PC-9 (cell line): ENCODE measurements at regions not wholly inside any gene's neighbourhood (a gene's known extent, or its start where the extent isn't known, plus 50 kb on each side); places are given as distances from the start of the nearest gene placed in this dataset.

Source experiments
- BruUV-seq: library from RNA; stranded (reverse); fragments of 400-500 nt; replicated peaks from 2 replicates; lab custom pipeline; 2021; lab: Mats Ljungman, UMichigan
- CTCF ChIA-PET: fragments of 300-600 bp; sonication (Branson Sonifier 250); formaldehyde crosslinking; loops from one replicate; lab custom pipeline; 2022; ENCODE audit warnings: antibody characterized with exemption; lab: Charles Lee
- POLR2A ChIA-PET: fragments of 300-600 bp; sonication (Branson Sonifier 250); formaldehyde crosslinking; loops from one replicate; lab custom pipeline; 2022; ENCODE audit warnings: antibody characterized with exemption; ENCODE audit not compliant: unreplicated experiment; lab: Charles Lee
- DNase-seq, 2 experiments: peaks; one replicate each; pipeline versions ENCODE4 v3.0.0 to v3.0.0-alpha.2; 2015 to 2022; ENCODE audit warnings: mixed read lengths in 1 of 2
- H2AFZ ChIP-seq: fragments of 200-600 bp; sonication (generic); 2 replicates; pipeline ENCODE4 v1.8.1; 2017; ENCODE audit warnings: antibody characterized with exemption
- H3F3A ChIP-seq: fragments of 200-600 bp; sonication (generic); 2 replicates; pipeline ENCODE4 v1.8.1; 2017; ENCODE audit warnings: antibody characterized with exemption, mild to moderate bottlenecking, low read depth; ENCODE audit not compliant: insufficient read depth
- H3K27ac ChIP-seq: fragments of 200-600 bp; sonication (generic); 2 replicates; pipeline ENCODE4 v1.6.1; 2016; ENCODE audit warnings: mixed run types
- H3K27me3 ChIP-seq: fragments of 200-600 bp; sonication (generic); 2 replicates; pipeline ENCODE4 v1.6.1; 2016; ENCODE audit warnings: low read depth, mixed run types; ENCODE audit not compliant: insufficient read depth
- H3K36me3 ChIP-seq: fragments of 200-600 bp; sonication (generic); 2 replicates; pipeline ENCODE4 v1.6.1; 2016; ENCODE audit warnings: low read depth, mixed run types
- H3K4me1 ChIP-seq: fragments of 200-600 bp; sonication (generic); replicated peaks from 2 replicates; pipeline ENCODE4 v1.6.1; 2016; ENCODE audit warnings: mixed run types; ENCODE audit not compliant: insufficient read depth
- H3K4me2 ChIP-seq: fragments of 200-600 bp; sonication (generic); 2 replicates; pipeline ENCODE4 v1.6.1; 2017; ENCODE audit warnings: mixed run types
- H3K4me3 ChIP-seq: fragments of 200-600 bp; sonication (generic); 2 replicates; pipeline ENCODE4 v1.6.1; 2016; ENCODE audit warnings: mixed run types
- H3K79me2 ChIP-seq: fragments of 200-600 bp; sonication (generic); 2 replicates; pipeline ENCODE4 v1.6.1; 2017; ENCODE audit warnings: low read depth, mixed run types
- H3K9me2 ChIP-seq: fragments of 200-600 bp; sonication (generic); 2 replicates; pipeline ENCODE4 v1.8.1; 2017; ENCODE audit warnings: mild to moderate bottlenecking; ENCODE audit not compliant: insufficient read depth
- H3K9me3 ChIP-seq: fragments of 200-600 bp; sonication (generic); 2 replicates; pipeline ENCODE4 v1.8.1; 2016; ENCODE audit warnings: low read depth; ENCODE audit not compliant: insufficient read depth
- H4K20me1 ChIP-seq: fragments of 200-600 bp; sonication (generic); 2 replicates; pipeline ENCODE4 v1.8.1; 2017; ENCODE audit not compliant: insufficient read depth
- CTCF ChIP-seq: fragments of 200-600 bp; sonication (generic); conservative IDR thresholded peaks from 2 replicates; pipeline ENCODE4 v1.6.1; 2017; ENCODE audit warnings: mixed run types, antibody characterized with exemption, mild to moderate bottlenecking, moderate library complexity
- EZH2 ChIP-seq: fragments of 200-600 bp; sonication (generic); IDR thresholded peaks from 2 replicates; pipeline ENCODE4 v1.8.0; 2017; ENCODE audit warnings: antibody characterized with exemption, low read depth
- intact Hi-C: fragments of 100-400 bp; cut with micrococcal nuclease; formaldehyde crosslinking; loops from one replicate; pipeline ENCODE4 v1.10.0; 2022; ENCODE audit not compliant: unreplicated experiment

- H2AFZ ChIP-seq = no peak overlapping the region
- no peak overlapping the region for H3K4me2 ChIP-seq
- no peak for DNase-seq
- no peak overlapping the region for H3K4me3 ChIP-seq
- H3K4me1 ChIP-seq = no peaks in the 10 kb centered on the region
- no peak overlapping the region for H3K27ac ChIP-seq
- peaks cover 10% of the 10 kb centered on the region; the same call in 1 of the 2 replicates for H3K9me3 ChIP-seq
- no peaks in the 10 kb centered on the region for H3K79me2 ChIP-seq
- no peaks in the 10 kb centered on the region for H3F3A ChIP-seq
- H3K27me3 ChIP-seq = no peaks in the 10 kb centered on the region
- intact Hi-C loops = no loop called here
- BruUV-seq = no TSS peak
- no peaks in the 10 kb centered on the region for H3K9me2 ChIP-seq
- POLR2A ChIA-PET = no interaction called here
- H4K20me1 ChIP-seq = no peaks in the 10 kb centered on the region
- CTCF ChIA-PET = no interaction called here
- no peak for TF ChIP-seq CTCF
- TF ChIP-seq EZH2 = no peak
- H3K36me3 ChIP-seq = no peaks in the 10 kb centered on the region
Observed at GRCh38 chr3:159604151-159604581, 384.5 kb upstream of the IL12A start.

DNA sequence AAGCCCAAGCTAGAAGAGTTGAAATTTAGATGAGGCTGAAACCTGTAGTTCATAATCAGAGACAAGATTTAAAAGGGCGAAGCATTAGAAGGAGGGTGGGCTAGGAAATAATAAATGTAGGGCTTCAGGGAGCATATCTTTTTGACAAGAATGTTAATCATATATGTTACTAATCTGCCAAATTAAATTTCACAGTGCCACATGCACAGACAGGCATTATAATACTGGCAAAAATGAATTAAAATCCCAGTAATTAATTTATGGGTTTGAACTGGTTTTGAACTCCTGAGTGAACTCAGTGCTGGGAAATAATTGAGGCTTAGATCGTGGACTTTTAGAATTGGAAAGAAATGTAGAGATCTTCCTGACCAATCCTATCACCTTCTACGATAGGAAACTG lies 383.5 kb upstream of the IL12A start:
- TF ChIP-seq EZH2 (no peak), CTCF (no peak)
- Histone ChIP-seq H3K79me2 (no peaks in the 10 kb centered on the region), H3K4me1 (no peaks in the 10 kb centered on the region), H4K20me1 (no peaks in the 10 kb centered on the region), H3K9me2 (no peaks in the 10 kb centered on the region), H3K4me3 (no peak overlapping the region), H2AFZ (no peak overlapping the region), H3K4me2 (no peak overlapping the region), H3K36me3 (no peaks in the 10 kb centered on the region), H3K27ac (no peak overlapping the region), H3K27me3 (no peaks in the 10 kb centered on the region), H3K9me3 (0 out of 2 replicates have a peak, but pooled peaks cover 2% of the 10 kb centered on the region), H3F3A (no peaks in the 10 kb centered on the region)
- BruUV-seq = no TSS peak
- no peak for DNase-seq
- ChIA-PET POLR2A (interaction anchor here (0.6 kb wide), 1 partner anchor 129 kb away, joined by 9 read pairs; no protein-coding TSS in a partner anchor), CTCF (no interaction called here)
- intact Hi-C loops = no loop called here

- no peak overlapping the region for H3K27ac ChIP-seq
- TF ChIP-seq CTCF (no peak), EZH2 (no peak)
- intact Hi-C loops = no loop called here
- no peaks in the 10 kb centered on the region for H3K36me3 ChIP-seq
- POLR2A ChIA-PET = no interaction called here
- H3K9me2 ChIP-seq = no peaks in the 10 kb centered on the region
- no peaks in the 10 kb centered on the region for H3K4me1 ChIP-seq
- no peak overlapping the region for H2AFZ ChIP-seq
- DNase-seq = no peak
- BruUV-seq = no TSS peak
- CTCF ChIA-PET = no interaction called here
- H3F3A ChIP-seq = no peaks in the 10 kb centered on the region
- no peak overlapping the region for H3K4me2 ChIP-seq
- H3K27me3 ChIP-seq = no peaks in the 10 kb centered on the region
- H3K9me3 ChIP-seq = no peaks in the 10 kb centered on the region
- H3K79me2 ChIP-seq = no peaks in the 10 kb centered on the region
- H3K4me3 ChIP-seq = no peak overlapping the region
- H4K20me1 ChIP-seq = no peaks in the 10 kb centered on the region
Observed at GRCh38 chr3:159605776-159606175, 382.9 kb upstream of the IL12A start.
